ENCODE measurements at regions not wholly inside any gene's neighbourhood (a gene's known extent, or its start where the extent isn't known, plus 50 kb on each side); places are given as distances from the start of the nearest gene placed in this dataset.
"Not testable (repeated sequence)": the region's sequence is repeated elsewhere in the genome, so short reads cannot be mapped to it uniquely, and the experiment has no call there.

DNA sequence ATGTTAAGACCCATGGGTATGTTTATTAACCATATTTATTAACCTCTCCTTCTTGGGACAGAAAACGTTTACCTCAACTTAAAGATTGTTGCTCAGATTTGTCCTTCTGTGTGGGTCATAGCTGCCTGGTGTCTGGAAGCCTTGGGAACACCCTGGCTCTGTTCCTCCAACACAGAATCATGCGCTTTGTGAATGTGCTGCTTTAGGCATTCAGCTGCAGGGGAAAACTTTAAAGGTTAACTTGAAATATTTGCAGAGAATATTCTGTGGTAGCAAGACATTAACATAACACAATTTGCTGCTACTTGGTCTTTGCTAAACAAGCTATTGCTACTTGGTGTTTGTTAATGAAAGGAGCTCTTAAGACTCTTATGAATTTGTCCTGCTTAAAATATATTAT is 50.5 kb upstream of the THOC3 start:
- H3K4me3 ChIP-seq (ENCODE audit: low read length); H3K9me3 ChIP-seq (ENCODE audit: control insufficient read depth, low read depth, low read length); H3K27me3 ChIP-seq (ENCODE audit: control insufficient read depth, insufficient read depth, low read length); H3K36me3 ChIP-seq (ENCODE audit: control insufficient read depth, low read depth, low read length); H3K4me1 ChIP-seq (ENCODE audit: control insufficient read depth, low read depth, low read length); H3K27ac ChIP-seq (ENCODE audit: low read length); H3K9ac ChIP-seq (ENCODE audit: low read length): not testable (repeated sequence)

- not testable (repeated sequence) for H3K36me3 ChIP-seq (ENCODE audit: control insufficient read depth, low read depth, low read length); H3K9ac ChIP-seq (ENCODE audit: low read length); H3K4me3 ChIP-seq (ENCODE audit: low read length); H3K9me3 ChIP-seq (ENCODE audit: control insufficient read depth, low read depth, low read length); H3K27me3 ChIP-seq (ENCODE audit: control insufficient read depth, insufficient read depth, low read length); H3K4me1 ChIP-seq (ENCODE audit: control insufficient read depth, low read depth, low read length); H3K27ac ChIP-seq (ENCODE audit: low read length)
Observed at GRCh38 chr5:176020852-176021251, 52.7 kb upstream of the THOC3 start.

GRCh38 chr5:176023535-176023934 is 55.4 kb upstream of the THOC3 start:
- not testable (repeated sequence) for H3K27me3 ChIP-seq (ENCODE audit: control insufficient read depth, insufficient read depth, low read length); H3K9me3 ChIP-seq (ENCODE audit: control insufficient read depth, low read depth, low read length); H3K4me1 ChIP-seq (ENCODE audit: control insufficient read depth, low read depth, low read length); H3K36me3 ChIP-seq (ENCODE audit: control insufficient read depth, low read depth, low read length); H3K9ac ChIP-seq (ENCODE audit: low read length); H3K4me3 ChIP-seq (ENCODE audit: low read length); H3K27ac ChIP-seq (ENCODE audit: low read length)

- H3K4me3 ChIP-seq (ENCODE audit: low read length); H3K9ac ChIP-seq (ENCODE audit: low read length); H3K36me3 ChIP-seq (ENCODE audit: control insufficient read depth, low read depth, low read length); H3K9me3 ChIP-seq (ENCODE audit: control insufficient read depth, low read depth, low read length); H3K27ac ChIP-seq (ENCODE audit: low read length); H3K4me1 ChIP-seq (ENCODE audit: control insufficient read depth, low read depth, low read length); H3K27me3 ChIP-seq (ENCODE audit: control insufficient read depth, insufficient read depth, low read length): not testable (repeated sequence)
Observed at GRCh38 chr5:176029445-176029844, 61.3 kb upstream of the THOC3 start.

DNA sequence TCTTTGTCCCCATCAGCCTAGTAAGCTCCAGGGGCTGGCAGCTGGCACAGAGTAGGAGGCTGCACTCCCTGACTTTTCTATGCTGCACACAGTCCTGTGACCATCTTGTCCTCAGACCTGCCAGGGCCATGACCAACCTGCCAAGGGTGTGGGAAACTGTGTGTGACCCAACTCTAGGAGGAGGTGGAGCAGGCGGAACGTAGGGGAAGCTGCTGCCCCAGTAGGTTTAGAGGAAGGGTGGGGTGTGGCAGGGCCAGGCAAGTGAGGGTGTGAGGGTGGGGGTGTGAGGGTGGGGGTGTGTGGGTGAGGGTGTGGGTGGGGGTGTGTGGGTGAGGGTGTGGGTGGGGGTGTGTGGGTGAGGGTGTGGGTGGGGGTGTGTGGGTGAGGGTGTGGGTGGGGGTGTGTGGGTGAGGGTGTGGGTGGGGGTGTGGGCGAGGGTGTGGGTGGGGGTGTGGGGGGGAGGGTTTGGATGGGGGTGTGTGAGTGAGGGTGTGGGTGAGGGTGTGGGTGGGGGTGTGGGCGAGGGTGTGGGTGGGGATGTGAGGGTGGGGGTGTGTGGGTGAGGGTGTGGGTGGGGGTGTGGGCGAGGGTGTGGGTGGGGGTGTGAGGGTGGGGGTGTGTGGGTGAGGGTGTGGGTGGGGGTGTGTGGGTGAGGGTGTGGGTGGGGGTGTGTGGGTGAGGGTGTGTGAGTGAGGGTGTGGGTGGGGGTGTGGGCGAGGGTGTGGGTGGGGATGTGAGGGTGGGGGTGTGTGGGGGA is 62.4 kb upstream of the THOC3 start:
- not testable (repeated sequence) for H3K4me1 ChIP-seq (ENCODE audit: control insufficient read depth, low read depth, low read length); H3K9me3 ChIP-seq (ENCODE audit: control insufficient read depth, low read depth, low read length); H3K27ac ChIP-seq (ENCODE audit: low read length); H3K27me3 ChIP-seq (ENCODE audit: control insufficient read depth, insufficient read depth, low read length); H3K36me3 ChIP-seq (ENCODE audit: control insufficient read depth, low read depth, low read length); H3K9ac ChIP-seq (ENCODE audit: low read length); H3K4me3 ChIP-seq (ENCODE audit: low read length)

- H3K9me3 ChIP-seq (ENCODE audit: control insufficient read depth, low read depth, low read length); H3K9ac ChIP-seq (ENCODE audit: low read length); H3K36me3 ChIP-seq (ENCODE audit: control insufficient read depth, low read depth, low read length); H3K4me1 ChIP-seq (ENCODE audit: control insufficient read depth, low read depth, low read length); H3K27me3 ChIP-seq (ENCODE audit: control insufficient read depth, insufficient read depth, low read length); H3K4me3 ChIP-seq (ENCODE audit: low read length); H3K27ac ChIP-seq (ENCODE audit: low read length): not testable (repeated sequence)
Observed at GRCh38 chr5:176031118-176031510, 63.0 kb upstream of the THOC3 start.

DNA sequence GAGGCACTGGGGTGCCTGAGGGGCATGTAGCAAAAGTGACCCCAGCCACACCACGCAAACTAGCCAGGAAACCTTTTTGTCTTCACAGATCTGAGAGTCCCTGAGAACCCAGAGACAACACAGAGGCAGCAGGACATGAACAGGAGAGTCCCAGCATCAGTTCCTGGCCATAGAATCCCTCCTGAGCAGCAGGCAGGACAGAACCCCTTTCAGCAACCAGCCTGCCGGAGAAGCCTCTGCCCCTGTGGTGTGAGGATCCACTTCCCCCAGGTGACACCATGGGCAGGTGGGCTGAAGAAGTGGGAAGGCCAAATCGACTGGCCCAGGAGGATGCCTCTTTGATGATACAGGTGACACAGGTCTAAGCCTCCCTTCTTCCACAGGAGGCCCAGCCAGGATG is 65.1 kb upstream of the THOC3 start:
- not testable (repeated sequence) for H3K27ac ChIP-seq (ENCODE audit: low read length); H3K4me1 ChIP-seq (ENCODE audit: control insufficient read depth, low read depth, low read length); H3K9ac ChIP-seq (ENCODE audit: low read length); H3K4me3 ChIP-seq (ENCODE audit: low read length); H3K27me3 ChIP-seq (ENCODE audit: control insufficient read depth, insufficient read depth, low read length); H3K36me3 ChIP-seq (ENCODE audit: control insufficient read depth, low read depth, low read length); H3K9me3 ChIP-seq (ENCODE audit: control insufficient read depth, low read depth, low read length)

GRCh38 chr5:176034407-176035200 is 66.5 kb upstream of the THOC3 start:
- not testable (repeated sequence) for H3K9ac ChIP-seq (ENCODE audit: low read length)

DNA sequence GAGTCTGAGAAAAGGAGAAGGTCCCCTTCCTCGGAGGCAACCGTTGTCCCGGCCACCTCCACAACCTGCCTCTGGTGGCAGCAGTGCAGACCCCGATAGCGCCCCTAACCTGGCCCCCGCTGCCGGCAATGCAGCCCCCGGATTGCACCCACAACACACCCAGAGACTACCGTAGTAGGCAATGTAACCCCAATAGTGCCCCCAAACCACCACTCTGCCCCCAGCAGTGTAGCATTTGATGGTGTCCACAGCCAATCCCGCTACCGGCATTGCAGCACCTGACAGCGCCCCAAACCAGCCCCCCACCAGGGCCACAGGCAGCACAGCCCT is 67.1 kb upstream of the THOC3 start:
- H3K9me3 ChIP-seq (ENCODE audit: control insufficient read depth, low read depth, low read length); H3K27ac ChIP-seq (ENCODE audit: low read length); H3K4me3 ChIP-seq (ENCODE audit: low read length); H3K27me3 ChIP-seq (ENCODE audit: control insufficient read depth, insufficient read depth, low read length); H3K9ac ChIP-seq (ENCODE audit: low read length); H3K4me1 ChIP-seq (ENCODE audit: control insufficient read depth, low read depth, low read length); H3K36me3 ChIP-seq (ENCODE audit: control insufficient read depth, low read depth, low read length): not testable (repeated sequence)

More at GRCh38 chr5:176034407-176035200, 66.5 kb upstream of the THOC3 start:
- not testable (repeated sequence) for H3K27me3 ChIP-seq (ENCODE audit: control insufficient read depth, insufficient read depth, low read length); H3K27ac ChIP-seq (ENCODE audit: low read length); H3K4me3 ChIP-seq (ENCODE audit: low read length); H3K9me3 ChIP-seq (ENCODE audit: control insufficient read depth, low read depth, low read length); H3K4me1 ChIP-seq (ENCODE audit: control insufficient read depth, low read depth, low read length); H3K36me3 ChIP-seq (ENCODE audit: control insufficient read depth, low read depth, low read length)

- not testable (repeated sequence) for H3K27me3 ChIP-seq (ENCODE audit: control insufficient read depth, insufficient read depth, low read length); H3K9me3 ChIP-seq (ENCODE audit: control insufficient read depth, low read depth, low read length); H3K9ac ChIP-seq (ENCODE audit: low read length); H3K27ac ChIP-seq (ENCODE audit: low read length); H3K4me1 ChIP-seq (ENCODE audit: control insufficient read depth, low read depth, low read length); H3K36me3 ChIP-seq (ENCODE audit: control insufficient read depth, low read depth, low read length); H3K4me3 ChIP-seq (ENCODE audit: low read length)
Observed at GRCh38 chr5:176035816-176036308, 67.7 kb upstream of the THOC3 start.

DNA sequence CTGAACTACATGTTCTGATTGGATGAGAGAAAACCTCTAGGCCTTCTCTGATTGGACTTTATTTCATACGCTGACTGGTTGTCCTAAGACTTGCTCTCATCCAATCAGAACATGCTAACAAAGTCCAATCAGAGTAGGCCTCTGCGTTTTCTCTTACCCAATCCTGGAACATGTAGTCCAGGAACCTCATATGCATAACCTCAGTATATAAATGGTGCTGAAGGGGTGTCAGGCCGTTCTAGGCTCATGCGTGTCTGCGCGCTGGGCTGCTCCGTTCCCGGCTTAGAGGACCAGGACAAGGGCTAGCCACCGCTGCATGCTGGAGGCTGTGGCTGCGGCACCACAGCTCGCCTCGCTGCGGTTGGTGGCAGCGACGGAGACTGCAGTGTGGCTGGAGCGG is 68.3 kb upstream of the THOC3 start:
- not testable (repeated sequence) for H3K4me3 ChIP-seq (ENCODE audit: low read length); H3K27me3 ChIP-seq (ENCODE audit: control insufficient read depth, insufficient read depth, low read length); H3K27ac ChIP-seq (ENCODE audit: low read length); H3K4me1 ChIP-seq (ENCODE audit: control insufficient read depth, low read depth, low read length); H3K36me3 ChIP-seq (ENCODE audit: control insufficient read depth, low read depth, low read length); H3K9ac ChIP-seq (ENCODE audit: low read length); H3K9me3 ChIP-seq (ENCODE audit: control insufficient read depth, low read depth, low read length)

DNA sequence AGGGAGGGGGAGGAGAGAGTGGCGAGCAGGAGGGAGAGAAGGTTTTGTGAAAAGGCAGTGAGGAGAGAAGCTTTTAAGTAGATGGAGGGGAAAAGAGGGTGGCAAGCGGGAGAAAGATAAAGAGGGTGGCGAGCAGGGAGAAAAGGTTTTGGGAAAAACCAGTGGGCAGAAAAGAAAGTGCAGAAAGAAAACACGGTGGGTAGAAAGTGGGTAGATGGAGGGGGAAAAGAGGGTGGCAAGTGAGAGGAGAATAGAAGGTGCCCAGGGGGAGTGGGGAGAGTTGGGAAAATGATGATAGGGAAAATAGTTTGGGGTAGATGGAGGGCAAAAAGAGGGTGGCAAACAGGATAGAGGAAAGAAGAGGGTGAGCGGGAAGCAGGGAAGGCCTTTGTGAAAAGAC is 69.1 kb upstream of the THOC3 start:
- H3K9me3 ChIP-seq (ENCODE audit: control insufficient read depth, low read depth, low read length); H3K36me3 ChIP-seq (ENCODE audit: control insufficient read depth, low read depth, low read length); H3K4me3 ChIP-seq (ENCODE audit: low read length); H3K27me3 ChIP-seq (ENCODE audit: control insufficient read depth, insufficient read depth, low read length); H3K9ac ChIP-seq (ENCODE audit: low read length); H3K4me1 ChIP-seq (ENCODE audit: control insufficient read depth, low read depth, low read length); H3K27ac ChIP-seq (ENCODE audit: low read length): not testable (repeated sequence)

All from iPS-18a (cell line).